ENCODE measurements at regions not wholly inside any gene's neighbourhood (a gene's known extent, or its start where the extent isn't known, plus 50 kb on each side); places are given as distances from the start of the nearest gene placed in this dataset.

DNA sequence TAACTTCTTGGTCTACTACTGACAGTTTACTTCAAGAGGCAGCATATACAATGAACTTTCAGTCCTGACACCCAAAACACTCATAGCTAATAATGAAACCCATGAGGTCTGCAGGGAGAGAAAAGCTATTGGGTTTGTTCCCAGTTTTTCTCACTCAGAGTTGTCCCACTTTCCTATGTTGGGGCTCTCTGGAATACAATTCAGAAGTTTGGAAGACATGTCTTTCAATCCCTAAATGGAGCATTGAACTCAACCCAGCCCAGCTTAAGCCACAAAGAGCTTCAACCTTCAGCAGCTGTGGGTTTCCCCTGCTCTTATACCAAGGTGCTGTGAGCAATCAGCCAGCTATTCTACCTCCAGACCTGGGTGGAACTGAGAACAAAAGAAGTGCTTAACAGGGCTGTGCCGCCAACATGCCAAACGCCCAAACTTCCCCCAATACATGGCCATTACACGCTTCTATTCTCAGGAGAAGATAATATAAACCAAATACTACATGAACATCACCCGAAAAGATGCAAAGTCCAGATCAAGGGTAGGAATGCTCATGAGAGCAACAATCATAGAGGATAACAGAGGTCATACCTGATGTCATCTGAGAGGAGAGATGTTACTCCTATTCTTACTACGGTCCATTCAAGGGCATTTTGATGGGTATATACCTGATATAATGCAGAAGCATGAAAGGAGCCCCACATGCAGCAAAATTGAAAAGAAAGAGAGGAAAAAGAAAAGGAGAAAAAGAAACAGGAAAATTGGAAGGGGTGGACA lies 131.2 kb upstream of the TGFBR2 start:
- TF ChIP-seq OSR1 (CRISPR knock-in tag; IDR thresholded peaks at IDR 0.05) (no peak), ZFP3 (CRISPR knock-in tag; IDR thresholded peaks at IDR 0.05) (no peak), TOX (CRISPR knock-in tag; IDR thresholded peaks at IDR 0.05; ENCODE audit: borderline replicate concordance) (no peak)
- TF ChIP-seq, protein P1, sequence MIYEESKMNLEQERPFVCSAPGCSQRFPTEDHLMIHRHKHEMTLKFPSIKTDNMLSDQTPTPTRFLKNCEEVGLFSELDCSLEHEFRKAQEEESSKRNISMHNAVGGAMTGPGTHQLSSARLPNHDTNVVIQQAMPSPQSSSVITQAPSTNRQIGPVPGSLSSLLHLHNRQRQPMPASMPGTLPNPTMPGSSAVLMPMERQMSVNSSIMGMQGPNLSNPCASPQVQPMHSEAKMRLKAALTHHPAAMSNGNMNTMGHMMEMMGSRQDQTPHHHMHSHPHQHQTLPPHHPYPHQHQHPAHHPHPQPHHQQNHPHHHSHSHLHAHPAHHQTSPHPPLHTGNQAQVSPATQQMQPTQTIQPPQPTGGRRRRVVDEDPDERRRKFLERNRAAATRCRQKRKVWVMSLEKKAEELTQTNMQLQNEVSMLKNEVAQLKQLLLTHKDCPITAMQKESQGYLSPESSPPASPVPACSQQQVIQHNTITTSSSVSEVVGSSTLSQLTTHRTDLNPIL (CRISPR knock-in tag; IDR thresholded peaks at IDR 0.05; ENCODE audit: low read depth) = no peak
- TF ChIP-seq, protein P2, sequence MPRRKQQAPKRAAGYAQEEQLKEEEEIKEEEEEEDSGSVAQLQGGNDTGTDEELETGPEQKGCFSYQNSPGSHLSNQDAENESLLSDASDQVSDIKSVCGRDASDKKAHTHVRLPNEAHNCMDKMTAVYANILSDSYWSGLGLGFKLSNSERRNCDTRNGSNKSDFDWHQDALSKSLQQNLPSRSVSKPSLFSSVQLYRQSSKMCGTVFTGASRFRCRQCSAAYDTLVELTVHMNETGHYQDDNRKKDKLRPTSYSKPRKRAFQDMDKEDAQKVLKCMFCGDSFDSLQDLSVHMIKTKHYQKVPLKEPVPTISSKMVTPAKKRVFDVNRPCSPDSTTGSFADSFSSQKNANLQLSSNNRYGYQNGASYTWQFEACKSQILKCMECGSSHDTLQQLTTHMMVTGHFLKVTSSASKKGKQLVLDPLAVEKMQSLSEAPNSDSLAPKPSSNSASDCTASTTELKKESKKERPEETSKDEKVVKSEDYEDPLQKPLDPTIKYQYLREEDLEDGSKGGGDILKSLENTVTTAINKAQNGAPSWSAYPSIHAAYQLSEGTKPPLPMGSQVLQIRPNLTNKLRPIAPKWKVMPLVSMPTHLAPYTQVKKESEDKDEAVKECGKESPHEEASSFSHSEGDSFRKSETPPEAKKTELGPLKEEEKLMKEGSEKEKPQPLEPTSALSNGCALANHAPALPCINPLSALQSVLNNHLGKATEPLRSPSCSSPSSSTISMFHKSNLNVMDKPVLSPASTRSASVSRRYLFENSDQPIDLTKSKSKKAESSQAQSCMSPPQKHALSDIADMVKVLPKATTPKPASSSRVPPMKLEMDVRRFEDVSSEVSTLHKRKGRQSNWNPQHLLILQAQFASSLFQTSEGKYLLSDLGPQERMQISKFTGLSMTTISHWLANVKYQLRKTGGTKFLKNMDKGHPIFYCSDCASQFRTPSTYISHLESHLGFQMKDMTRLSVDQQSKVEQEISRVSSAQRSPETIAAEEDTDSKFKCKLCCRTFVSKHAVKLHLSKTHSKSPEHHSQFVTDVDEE (CRISPR knock-in tag; IDR thresholded peaks at IDR 0.05) = no peak

Measured in SK-N-SH treated with all-trans-retinoic acid at 6 μM for 48 hours (cell line).